ENCODE measurements at regions not wholly inside any gene's neighbourhood (a gene's known extent, or its start where the extent isn't known, plus 50 kb on each side); places are given as distances from the start of the nearest gene placed in this dataset.

- TF ChIP-seq EP300 (IDR thresholded peaks at IDR 0.05) (no peak), POLR2AphosphoS5 (IDR thresholded peaks at IDR 0.05) (no peak), POLR2A (IDR thresholded peaks at IDR 0.05) (no peak)
- TF ChIP-seq, protein P1, sequence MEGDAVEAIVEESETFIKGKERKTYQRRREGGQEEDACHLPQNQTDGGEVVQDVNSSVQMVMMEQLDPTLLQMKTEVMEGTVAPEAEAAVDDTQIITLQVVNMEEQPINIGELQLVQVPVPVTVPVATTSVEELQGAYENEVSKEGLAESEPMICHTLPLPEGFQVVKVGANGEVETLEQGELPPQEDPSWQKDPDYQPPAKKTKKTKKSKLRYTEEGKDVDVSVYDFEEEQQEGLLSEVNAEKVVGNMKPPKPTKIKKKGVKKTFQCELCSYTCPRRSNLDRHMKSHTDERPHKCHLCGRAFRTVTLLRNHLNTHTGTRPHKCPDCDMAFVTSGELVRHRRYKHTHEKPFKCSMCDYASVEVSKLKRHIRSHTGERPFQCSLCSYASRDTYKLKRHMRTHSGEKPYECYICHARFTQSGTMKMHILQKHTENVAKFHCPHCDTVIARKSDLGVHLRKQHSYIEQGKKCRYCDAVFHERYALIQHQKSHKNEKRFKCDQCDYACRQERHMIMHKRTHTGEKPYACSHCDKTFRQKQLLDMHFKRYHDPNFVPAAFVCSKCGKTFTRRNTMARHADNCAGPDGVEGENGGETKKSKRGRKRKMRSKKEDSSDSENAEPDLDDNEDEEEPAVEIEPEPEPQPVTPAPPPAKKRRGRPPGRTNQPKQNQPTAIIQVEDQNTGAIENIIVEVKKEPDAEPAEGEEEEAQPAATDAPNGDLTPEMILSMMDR (IDR thresholded peaks at IDR 0.05), result no peak
- no peak overlapping the region for H3K4me3 ChIP-seq
- H3K36me3 ChIP-seq, result no peaks in the 10 kb centered on the region
- no peak for DNase-seq (ENCODE audit: low spot score in 2 of 2)
- H3K27me3 ChIP-seq, result no peaks in the 10 kb centered on the region
- WGBS, result 94% methylated on average over 1 of the region's 1 CpG
- no peaks in the 10 kb centered on the region for H3K9me3 ChIP-seq
- peaks cover 16% of the 10 kb centered on the region for H3K4me1 ChIP-seq
- H3K27ac ChIP-seq, result no peak overlapping the region
These were observed 106.4 kb upstream of the SERP2 start for GRCh38 chr13:44267203-44267602.

DNA sequence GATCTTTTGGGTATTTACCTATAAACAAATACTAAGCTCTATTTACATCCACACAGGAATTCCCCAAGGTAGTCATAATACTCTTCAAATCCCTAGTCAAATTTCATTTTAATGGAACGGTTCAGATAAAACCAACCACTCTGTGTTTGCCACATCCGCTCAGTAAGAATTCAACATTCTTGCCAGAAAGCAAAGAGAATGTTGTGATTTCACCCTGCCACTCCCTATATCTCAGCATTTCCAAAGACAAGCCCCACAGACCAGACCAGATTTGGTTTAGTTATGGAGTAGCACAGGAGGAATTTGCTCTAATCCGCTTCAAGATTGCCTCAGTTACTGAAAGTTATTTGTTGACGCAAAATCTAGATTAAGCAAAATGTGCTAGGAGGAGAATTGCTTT, 105.6 kb upstream of the SERP2 start:
- Histone ChIP-seq H3K9me3 (no peaks in the 10 kb centered on the region), H3K4me3 (no peak overlapping the region), H3K4me1 (peaks cover 18% of the 10 kb centered on the region), H3K27ac (no peak overlapping the region), H3K36me3 (no peaks in the 10 kb centered on the region), H3K27me3 (no peaks in the 10 kb centered on the region)
- TF ChIP-seq POLR2A (IDR thresholded peaks at IDR 0.05) (no peak), POLR2AphosphoS5 (IDR thresholded peaks at IDR 0.05) (no peak)
- DNase-seq (ENCODE audit: low spot score in 2 of 2), result no peak
- WGBS, result 43% methylated on average over 4 of the region's 4 CpGs

- no peak for TF ChIP-seq EP300 (IDR thresholded peaks at IDR 0.05)
- TF ChIP-seq, protein P1 (IDR thresholded peaks at IDR 0.05), result no peak
- no peak for TF ChIP-seq POLR2AphosphoS5 (IDR thresholded peaks at IDR 0.05)
- TF ChIP-seq POLR2A (IDR thresholded peaks at IDR 0.05), result no peak
- H3K36me3 ChIP-seq, result no peaks in the 10 kb centered on the region
- peaks cover 21% of the 10 kb centered on the region for H3K4me1 ChIP-seq
- H3K27ac ChIP-seq, result no peak overlapping the region
- no peaks in the 10 kb centered on the region for H3K27me3 ChIP-seq
- DNase-seq (ENCODE audit: low spot score in 2 of 2), result no peak
- H3K4me3 ChIP-seq, result no peak overlapping the region
- H3K9me3 ChIP-seq, result no peaks in the 10 kb centered on the region
These were observed 104.6 kb upstream of the SERP2 start for GRCh38 chr13:44268980-44269379.

DNA sequence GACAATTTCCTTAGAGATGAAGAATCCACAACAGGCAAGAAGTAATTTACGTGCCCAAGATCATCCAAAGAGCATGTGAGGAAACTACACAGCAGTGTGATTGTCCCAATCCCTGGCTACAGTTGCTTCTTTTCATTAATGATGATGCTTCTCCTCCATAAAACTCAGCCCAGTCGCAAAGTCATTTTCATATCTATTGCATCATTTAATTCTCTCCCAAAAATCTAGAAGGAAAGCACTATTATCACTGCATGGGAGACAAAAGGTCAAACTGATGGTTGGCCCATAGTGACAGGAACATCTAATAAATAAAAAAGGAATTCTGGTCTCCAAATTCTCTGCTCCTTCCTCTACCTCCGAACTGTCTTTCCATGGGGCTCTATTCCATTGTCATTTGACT, 103.5 kb upstream of the SERP2 start:
- DNase-seq (ENCODE audit: low spot score in 2 of 2), result no peak
- no peaks in the 10 kb centered on the region for H3K27me3 ChIP-seq
- TF ChIP-seq POLR2A (IDR thresholded peaks at IDR 0.05) (no peak), EP300 (IDR thresholded peaks at IDR 0.05) (no peak), POLR2AphosphoS5 (IDR thresholded peaks at IDR 0.05) (no peak)
- TF ChIP-seq, protein P1 (IDR thresholded peaks at IDR 0.05), result no peak
- H3K36me3 ChIP-seq, result no peaks in the 10 kb centered on the region
- H3K9me3 ChIP-seq, result no peaks in the 10 kb centered on the region
- 96% methylated on average over 3 of the region's 3 CpGs for WGBS
- no peak overlapping the region for H3K27ac ChIP-seq
- H3K4me1 ChIP-seq, result peaks cover 32% of the 10 kb centered on the region
- H3K4me3 ChIP-seq, result no peak overlapping the region

DNA sequence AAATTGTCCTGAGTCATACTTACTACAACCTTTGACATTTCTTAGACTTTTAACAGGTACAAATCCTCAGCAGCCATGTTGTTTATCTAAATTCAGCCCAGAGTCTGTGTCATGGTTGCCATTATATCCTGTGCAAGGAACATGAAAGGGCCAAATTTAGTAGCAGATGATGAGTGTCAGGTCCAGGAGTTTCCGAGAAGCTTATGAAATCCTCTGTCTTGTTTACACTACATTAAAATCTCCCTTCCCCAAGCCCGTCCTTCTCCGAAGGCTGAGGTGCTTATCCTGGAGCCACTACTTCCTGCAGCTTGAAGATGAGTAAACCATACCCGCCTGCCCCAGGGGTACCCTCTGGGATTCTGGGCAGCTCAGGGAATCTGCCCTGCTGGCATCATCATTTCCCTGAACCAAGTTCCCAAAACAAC, 102.6 kb upstream of the SERP2 start:
- Histone ChIP-seq H3K36me3 (no peaks in the 10 kb centered on the region), H3K27me3 (no peaks in the 10 kb centered on the region), H3K4me1 (peaks cover 32% of the 10 kb centered on the region), H3K9me3 (no peaks in the 10 kb centered on the region), H3K4me3 (no peak overlapping the region), H3K27ac (no peak overlapping the region)
- WGBS, result 57% methylated on average over 4 of the region's 4 CpGs
- no peak for DNase-seq (ENCODE audit: low spot score in 2 of 2)
- TF ChIP-seq EP300 (IDR thresholded peaks at IDR 0.05), result peak; percentile 28
- TF ChIP-seq POLR2AphosphoS5 (IDR thresholded peaks at IDR 0.05), result no peak

GRCh38 chr13:44271473-44271872, 102.2 kb upstream of the SERP2 start:
- H3K27ac ChIP-seq, result no peak overlapping the region
- TF ChIP-seq POLR2AphosphoS5 (IDR thresholded peaks at IDR 0.05) (no peak), EP300 (IDR thresholded peaks at IDR 0.05) (no peak), POLR2A (IDR thresholded peaks at IDR 0.05) (no peak)
- TF ChIP-seq, protein P1 (IDR thresholded peaks at IDR 0.05), result no peak
- DNase-seq (ENCODE audit: low spot score in 2 of 2), result no peak
- peaks cover 32% of the 10 kb centered on the region for H3K4me1 ChIP-seq
- no peaks in the 10 kb centered on the region for H3K27me3 ChIP-seq
- 55% methylated on average over 2 of the region's 2 CpGs for WGBS
- no peak overlapping the region for H3K4me3 ChIP-seq
- no peaks in the 10 kb centered on the region for H3K9me3 ChIP-seq
- no peaks in the 10 kb centered on the region for H3K36me3 ChIP-seq

Data from suprapubic skin (tissue), 4 donors.